Endodermal cell (in vitro differentiated cells): ENCODE measurements at regions not wholly inside any gene's neighbourhood (a gene's known extent, or its start where the extent isn't known, plus 50 kb on each side); places are given as distances from the start of the nearest gene placed in this dataset.

ENCODE experiments used
- DNase-seq: peaks from one replicate; pipeline ENCODE4 v3.0.0-alpha.2; 2017
- H3K27ac ChIP-seq: 2 replicates; pipeline ENCODE4 v1.5.1; 2013; ENCODE audit warnings: mild to moderate bottlenecking, low read depth, low read length, moderate library complexity
- H3K27me3 ChIP-seq: 2 replicates; pipeline ENCODE4 v1.6.1; 2013; ENCODE audit warnings: mild to moderate bottlenecking, low read length, moderate library complexity; ENCODE audit not compliant: insufficient read depth, control insufficient read depth, poor library complexity, severe bottlenecking
- H3K36me3 ChIP-seq: 2 replicates; pipeline ENCODE4 v1.7.0; 2013; ENCODE audit warnings: mild to moderate bottlenecking, low read length, moderate library complexity; ENCODE audit not compliant: control insufficient read depth, insufficient read depth
- H3K4me1 ChIP-seq: one replicate; pipeline ENCODE4 v1.7.0; 2013; ENCODE audit warnings: low read length; ENCODE audit not compliant: control insufficient read depth, insufficient read depth
- H3K4me3 ChIP-seq: 2 replicates; pipeline ENCODE4 v1.5.1; 2013; ENCODE audit warnings: mild to moderate bottlenecking, low read length, moderate library complexity
- H3K9ac ChIP-seq: 2 replicates; pipeline ENCODE4 v1.6.1; 2013; ENCODE audit warnings: mild to moderate bottlenecking, low read length, moderate library complexity; ENCODE audit not compliant: poor library complexity, severe bottlenecking; ENCODE audit errors: extremely low read depth
- H3K9me3 ChIP-seq: 2 replicates; pipeline ENCODE4 v1.6.1; 2013; ENCODE audit warnings: mild to moderate bottlenecking, low read length, moderate library complexity; ENCODE audit not compliant: control insufficient read depth
- H3K27ac Mint-ChIP-seq: 2 replicates; pipeline ENCODE4 v1.8.0; 2020; ENCODE audit warnings: mixed read lengths
- H3K27me3 Mint-ChIP-seq: 2 replicates; pipeline ENCODE4 v1.8.0; 2021; ENCODE audit warnings: mild to moderate bottlenecking, mixed read lengths; ENCODE audit not compliant: insufficient read depth
- H3K36me3 Mint-ChIP-seq: 2 replicates; pipeline ENCODE4 v1.8.0; 2020; ENCODE audit warnings: low read depth, mixed read lengths
- H3K4me1 Mint-ChIP-seq: 2 replicates; pipeline ENCODE4 v1.8.0; 2020; ENCODE audit warnings: mixed read lengths
- H3K4me3 Mint-ChIP-seq: 2 replicates; pipeline ENCODE4 v1.8.0; 2020; ENCODE audit warnings: mild to moderate bottlenecking, moderate library complexity, mixed read lengths
- H3K9me3 Mint-ChIP-seq: 2 replicates; pipeline ENCODE4 v1.8.0; 2020; ENCODE audit warnings: mild to moderate bottlenecking, mixed read lengths
- CTCF ChIP-seq: fragments of 200-600 bp; sonication (generic); conservative IDR thresholded peaks from 2 replicates; pipeline ENCODE4 v1.5.0; 2021; ENCODE audit warnings: antibody characterized with exemption, mild to moderate bottlenecking
- WGBS, 2 experiments: methylation state at CpG; one replicate each; pipeline versions ENCODE4 v1.1.5 to v1.1.7; 2013; ENCODE audit warnings: missing lambda C conversion rate in 2 of 2, mixed read lengths in 1 of 2; ENCODE audit not compliant: insufficient coverage in 1 of 2, insufficient read length in 1 of 2; 5-methylcytosine and 5-hydroxymethylcytosine counted together

GRCh38 chr3:70120357-70120966 is 120.9 kb downstream of the SAMMSON start:
- 88 to 94% methylated on average over 8 to 10 of the region's 11 CpGs for WGBS, 2 experiments

GRCh38 chr3:70127192-70127591 is 127.7 kb downstream of the SAMMSON start:
- TF ChIP-seq CTCF: no peak
- Mint-ChIP-seq H3K9me3 (no peaks in the 10 kb centered on the region), H3K27ac (no peak overlapping the region), H3K36me3 (no peaks in the 10 kb centered on the region), H3K4me1 (no peaks in the 10 kb centered on the region), H3K27me3 (no peaks in the 10 kb centered on the region), H3K4me3 (no peak overlapping the region)
- no peak overlapping the region for H3K9ac ChIP-seq
- no peaks in the 10 kb centered on the region for H3K9me3 ChIP-seq
- DNase-seq: no peak
- WGBS, 2 experiments: no CpG with 5 or more reads among the region's 1 CpG
- H3K4me3 ChIP-seq: no peak overlapping the region
- H3K27me3 ChIP-seq: no peaks in the 10 kb centered on the region
- H3K36me3 ChIP-seq: no peaks in the 10 kb centered on the region
- no peak overlapping the region for H3K27ac ChIP-seq
- H3K4me1 ChIP-seq: no peaks in the 10 kb centered on the region

More at GRCh38 chr3:70120357-70120966, 120.9 kb downstream of the SAMMSON start:
- peaks cover 6% of the 10 kb centered on the region for H3K36me3 Mint-ChIP-seq
- H3K27ac Mint-ChIP-seq: no peak overlapping the region
- Histone ChIP-seq H3K27me3 (no peaks in the 10 kb centered on the region), H3K9ac (no peak overlapping the region), H3K9me3 (peaks cover 11% of the 10 kb centered on the region), H3K4me3 (no peak overlapping the region), H3K27ac (no peak overlapping the region), H3K36me3 (no peaks in the 10 kb centered on the region), H3K4me1 (no peaks in the 10 kb centered on the region)
- H3K4me3 Mint-ChIP-seq: no peak overlapping the region
- peak; percentile 76 for TF ChIP-seq CTCF
- H3K27me3 Mint-ChIP-seq: no peaks in the 10 kb centered on the region
- DNase-seq: peak; percentile 93
- peaks cover 12% of the 10 kb centered on the region for H3K9me3 Mint-ChIP-seq
- H3K4me1 Mint-ChIP-seq: no peaks in the 10 kb centered on the region

- 81 to 100% methylated on average over 1 to 2 of the region's 2 CpGs for WGBS, 2 experiments
- no peaks in the 10 kb centered on the region for H3K4me1 Mint-ChIP-seq
- no peak overlapping the region for H3K4me3 Mint-ChIP-seq
- Histone ChIP-seq H3K9me3 (no peaks in the 10 kb centered on the region), H3K4me1 (no peaks in the 10 kb centered on the region), H3K4me3 (no peak overlapping the region), H3K27ac (no peak overlapping the region), H3K36me3 (no peaks in the 10 kb centered on the region), H3K9ac (no peak overlapping the region), H3K27me3 (no peaks in the 10 kb centered on the region)
- no peak overlapping the region for H3K27ac Mint-ChIP-seq
- no peaks in the 10 kb centered on the region for H3K27me3 Mint-ChIP-seq
- no peaks in the 10 kb centered on the region for H3K9me3 Mint-ChIP-seq
- H3K36me3 Mint-ChIP-seq: no peaks in the 10 kb centered on the region
- TF ChIP-seq CTCF: no peak
- no peak for DNase-seq
Observed at GRCh38 chr3:70137366-70137765, 137.8 kb downstream of the SAMMSON start.
